ENCODE measurements at regions not wholly inside any gene's neighbourhood (a gene's known extent, or its start where the extent isn't known, plus 50 kb on each side); places are given as distances from the start of the nearest gene placed in this dataset.
"Not testable (repeated sequence)": the region's sequence is repeated elsewhere in the genome, so short reads cannot be mapped to it uniquely, and the experiment has no call there.

DNA sequence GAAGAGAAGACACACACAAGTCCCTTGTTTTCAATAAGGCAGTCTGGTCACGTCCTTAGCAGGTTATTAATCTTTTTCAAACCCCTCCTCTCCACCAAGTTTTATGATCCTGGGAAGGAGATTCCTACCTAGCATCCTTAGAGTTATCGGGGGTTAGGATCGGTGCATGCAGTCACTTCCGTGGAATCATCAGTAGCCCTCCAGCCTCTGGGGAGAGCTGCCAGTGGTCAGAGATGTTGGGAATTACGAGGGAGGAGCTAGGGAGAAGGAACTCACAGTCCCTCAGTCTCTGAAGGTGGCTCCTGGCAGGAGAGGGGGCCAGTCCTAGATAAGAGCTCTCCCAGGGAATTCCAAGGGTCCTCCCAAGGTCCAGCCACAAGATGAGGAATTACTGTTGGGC is 57.7 kb upstream of the ATP5PO start:
- no peak for DNase-seq (ENCODE audit: low read depth in 3 of 3)

DNA sequence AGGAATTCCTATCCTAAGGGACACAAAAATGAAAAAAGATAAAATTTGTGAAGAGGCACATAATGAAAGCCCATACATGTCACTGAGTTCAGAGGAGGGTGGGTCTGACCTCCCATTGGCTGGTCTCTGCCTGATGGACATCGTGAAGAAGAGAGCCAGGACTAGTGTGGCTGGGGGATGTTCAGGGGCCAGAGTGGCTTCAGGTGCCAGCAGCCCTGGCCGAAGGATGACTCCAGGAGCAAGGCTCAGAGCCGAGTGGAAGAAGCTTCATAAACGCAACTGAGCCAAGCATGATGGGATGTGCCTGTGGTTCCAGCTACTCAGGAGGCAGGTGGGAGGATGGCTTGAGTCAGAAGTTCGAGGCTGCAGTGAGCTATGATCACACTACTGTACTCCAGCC is 56.9 kb upstream of the ATP5PO start:
- no peak for DNase-seq (ENCODE audit: low read depth in 3 of 3)

- DNase-seq (ENCODE audit: low read depth in 3 of 3): no peak
Measured at GRCh38 chr21:33971492-33972013, 55.9 kb upstream of the ATP5PO start.

GRCh38 chr21:33969581-33969980 is 54.0 kb upstream of the ATP5PO start:
- DNase-seq (ENCODE audit: low read depth in 3 of 3): no peak

GRCh38 chr21:33968995-33969348 is 53.4 kb upstream of the ATP5PO start:
- DNase-seq (ENCODE audit: low read depth in 3 of 3): no peak

DNA sequence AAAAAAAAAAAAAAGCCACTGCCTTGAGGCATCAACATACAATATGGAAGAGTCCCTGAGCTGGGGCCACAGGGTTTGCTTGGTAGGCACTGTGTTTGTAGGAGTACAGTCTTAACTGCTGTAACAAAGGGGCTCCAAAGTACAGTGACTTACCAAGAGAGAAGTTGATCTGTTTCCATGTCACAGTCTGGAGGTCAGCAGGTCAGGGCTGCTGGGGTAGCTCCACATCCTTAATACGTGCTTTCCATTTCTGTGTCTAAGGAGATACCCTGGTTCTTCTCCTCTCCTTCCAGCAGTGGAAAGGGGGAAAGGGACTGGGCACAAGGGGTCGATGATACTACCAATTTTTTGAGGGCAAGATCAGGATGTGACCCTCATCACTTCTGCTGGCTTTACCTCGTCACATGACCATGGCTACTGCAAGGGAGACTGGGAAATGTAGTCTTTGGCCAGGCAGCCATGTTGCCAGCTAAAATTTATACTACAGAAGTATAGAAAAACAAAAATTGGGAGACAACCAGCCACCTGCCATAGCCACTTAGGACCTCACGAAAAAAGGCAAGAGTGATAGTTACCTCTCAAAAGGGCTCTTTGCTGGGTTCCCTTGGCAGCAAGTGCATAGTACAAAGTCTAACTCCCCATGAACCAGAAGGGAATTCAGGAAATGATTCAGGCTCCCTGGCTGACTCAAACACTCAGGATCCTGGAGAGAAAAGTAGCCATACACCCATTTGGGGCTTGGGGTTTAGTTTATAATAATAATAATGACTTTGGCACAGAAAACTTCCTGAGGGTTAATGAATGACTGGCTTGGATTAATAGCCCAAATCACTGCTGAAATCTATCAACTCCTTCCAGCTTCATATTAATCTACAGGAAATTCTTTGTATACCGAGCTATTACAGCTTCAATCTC is 52.7 kb upstream of the ATP5PO start:
- DNase-seq (ENCODE audit: low read depth in 3 of 3): no peak

DNA sequence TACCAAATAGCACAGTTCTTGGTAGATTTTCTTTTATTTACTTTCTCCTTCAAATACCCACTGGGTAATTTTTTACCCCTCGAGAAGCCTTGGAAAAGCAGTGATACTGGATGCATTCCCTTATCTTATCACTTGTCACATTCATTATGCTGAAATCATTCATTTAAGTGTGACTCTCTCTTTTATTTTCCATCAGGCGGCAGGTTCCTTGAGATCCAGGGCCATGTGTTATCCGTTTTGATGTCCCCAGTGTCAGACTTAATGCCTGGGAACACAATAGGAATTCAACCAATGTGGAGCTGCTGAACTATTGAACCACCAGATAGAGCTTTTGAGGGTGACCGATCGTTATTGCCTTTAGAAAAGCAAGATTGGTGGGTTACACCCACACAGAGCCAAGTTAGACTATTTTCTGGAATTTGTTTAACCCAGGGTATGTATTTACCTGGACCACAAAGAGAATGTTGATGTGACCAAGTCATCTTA is 51.5 kb upstream of the ATP5PO start:
- DNase-seq (ENCODE audit: low read depth in 3 of 3): no peak

DNA sequence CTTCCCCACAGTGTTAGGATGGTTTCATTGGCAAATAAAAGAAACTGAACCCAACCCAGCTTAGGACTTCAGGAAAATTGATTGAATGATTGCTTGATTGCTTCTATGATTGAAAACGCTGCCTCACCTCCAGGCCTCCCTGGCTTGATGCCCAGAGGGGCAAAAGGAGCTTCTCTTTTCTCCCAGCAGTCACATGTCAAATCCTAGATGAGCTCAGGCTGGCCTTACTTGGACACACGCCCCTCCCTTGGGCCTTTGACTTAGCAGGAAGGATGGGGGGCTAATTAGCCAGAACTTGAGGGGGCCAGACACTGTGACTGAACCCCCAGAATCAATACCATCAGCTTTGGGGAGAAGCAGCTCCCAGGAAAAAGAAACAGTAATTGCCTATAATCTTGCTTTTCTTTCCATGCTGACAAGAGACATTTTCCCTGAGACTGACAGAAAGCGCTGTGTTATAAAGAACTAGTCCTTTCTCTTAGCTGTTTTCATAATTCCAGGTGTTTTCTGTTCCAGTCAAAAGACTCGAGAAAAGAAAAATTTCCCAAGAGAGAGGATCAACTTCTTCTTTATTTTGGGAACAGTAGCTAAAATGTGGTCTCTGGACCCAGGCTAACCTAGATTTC is 50.8 kb upstream of the ATP5PO start:
- DNase-seq (ENCODE audit: low read depth in 3 of 3): no peak

DNA sequence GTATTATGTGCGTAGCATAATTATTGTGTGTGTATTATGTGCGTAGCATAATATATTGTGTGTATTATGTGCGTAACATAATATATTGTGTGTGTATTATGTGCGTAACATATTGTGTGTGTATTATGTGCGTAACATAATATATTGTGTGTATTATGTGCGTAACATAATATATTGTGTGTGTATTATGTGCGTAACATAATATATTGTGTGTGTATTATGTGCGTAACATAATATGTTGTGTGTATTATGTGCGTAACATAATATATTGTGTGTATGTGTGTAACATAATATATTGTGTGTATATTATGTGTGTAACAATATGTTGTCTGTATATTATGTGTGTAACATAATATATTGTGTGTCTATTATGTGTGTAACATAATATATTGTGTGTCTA is 50.1 kb upstream of the ATP5PO start:
- not testable (repeated sequence) for DNase-seq (ENCODE audit: low read depth in 3 of 3)

Measured in stimulated activated CD4-positive, alpha-beta T cell treated with anti-CD3 and anti-CD28 coated beads, TNF-alpha, amount 100 ng/mL, for 24 hours (primary cell).